HepG2 (cell line): ENCODE measurements at regions not wholly inside any gene's neighbourhood (a gene's known extent, or its start where the extent isn't known, plus 50 kb on each side); places are given as distances from the start of the nearest gene placed in this dataset.

ENCODE experiments used
- ATAC-seq: fragments of 200-7000 bp; cut with Tn5 transposase; 3 replicates; pipeline ENCODE4 v1.9.1; 2020; ENCODE audit warnings: mild to moderate bottlenecking, moderate library complexity
- BruUV-seq: library from RNA; stranded (reverse); fragments of 400-500 nt; replicated peaks from 2 replicates; lab custom pipeline; 2021; lab: Mats Ljungman, UMichigan
- CTCF ChIA-PET: fragments of 300-600 bp; formaldehyde crosslinking; extraction: SDS; loops from one replicate; lab custom pipeline; 2021; ENCODE audit warnings: low total read pairs, inconsistent platforms, low intra/inter-chr PET ratio; lab: Yijun Ruan, JAX
- POLR2A ChIA-PET: fragments of 350-600 bp; sonication (Branson Sonifier 250); formaldehyde crosslinking; loops from one replicate; lab custom pipeline; 2020; ENCODE audit warnings: antibody characterized with exemption, inconsistent platforms; lab: Yijun Ruan, JAX
- DNase-seq: peaks from one replicate; pipeline ENCODE4 v3.0.0-alpha.2; 2015; ENCODE audit warnings: low spot score
- FAIRE-seq: peaks from 3 replicates; lab custom pipeline; 2011; peaks lifted over from hg19 to GRCh38; lab: Jason Lieb, UNC
- H2AFZ ChIP-seq: one replicate; pipeline ENCODE4 v1.6.1; 2011; ENCODE audit warnings: low read length, inconsistent platforms
- H3K27ac ChIP-seq: fragments of 300-600 bp; 3 replicates; pipeline ENCODE4 v1.8.0; 2011; ENCODE audit warnings: mixed run types, mild to moderate bottlenecking, mixed read lengths, low read length, inconsistent platforms; ENCODE audit not compliant: insufficient read depth; ENCODE audit errors: extremely low read length
- H3K27me3 ChIP-seq, 2 experiments: fragments of 200-600 bp in 1 of 2; 2 replicates in 1 of 2; 3 replicates in 1 of 2; pipeline versions ENCODE4 v1.6.0 to v1.8.0; 2011; ENCODE audit warnings: low read length in 2 of 2, mild to moderate bottlenecking in 2 of 2, moderate library complexity in 2 of 2, inconsistent platforms in 1 of 2; ENCODE audit not compliant: insufficient read depth in 2 of 2, control insufficient read depth in 1 of 2
- H3K36me3 ChIP-seq, 2 experiments: fragments of 200-600 bp in 1 of 2; replicated peaks in 1 of 2; 2 replicates in 1 of 2; 3 replicates in 1 of 2; pipeline versions ENCODE4 v1.5.1 to v1.8.0; 2011; ENCODE audit warnings: low read length in 2 of 2, inconsistent platforms in 1 of 2; ENCODE audit not compliant: insufficient read depth in 2 of 2, control insufficient read depth in 1 of 2
- H3K4me1 ChIP-seq: 2 replicates; pipeline ENCODE4 v1.5.1; 2012; ENCODE audit warnings: low read length, inconsistent platforms; ENCODE audit not compliant: insufficient read depth
- H3K4me2 ChIP-seq: 2 replicates; pipeline ENCODE4 v1.6.0; 2011; ENCODE audit warnings: low read depth, low read length, inconsistent platforms
- H3K4me3 ChIP-seq, 3 experiments: fragments of 200-600 bp in 1 of 3; sonication (generic), shearing (Covaris generic) in 1 of 3; replicated peaks in 1 of 3; 2 replicates each; pipeline ENCODE4 v1.5.1; 2011 to 2016; ENCODE audit warnings: low read length in 3 of 3, inconsistent platforms in 2 of 3, low read depth in 2 of 3, mild to moderate bottlenecking in 2 of 3, control low read depth in 1 of 3, mixed read lengths in 1 of 3; ENCODE audit not compliant: insufficient read depth in 1 of 3
- H3K79me2 ChIP-seq: one replicate; pipeline ENCODE4 v1.6.1; 2011; ENCODE audit warnings: low read length, inconsistent platforms; ENCODE audit not compliant: insufficient read depth
- H3K9ac ChIP-seq: 2 replicates; pipeline ENCODE4 v1.6.0; 2011; ENCODE audit warnings: mild to moderate bottlenecking, low read depth, low read length, inconsistent platforms; ENCODE audit not compliant: insufficient read depth
- H3K9me3 ChIP-seq: 2 replicates; pipeline ENCODE4 v1.5.1; 2012; ENCODE audit warnings: mild to moderate bottlenecking, low read length
- H4K20me1 ChIP-seq: 2 replicates; pipeline ENCODE4 v1.6.0; 2011; ENCODE audit warnings: inconsistent platforms, mild to moderate bottlenecking, low read length, moderate library complexity; ENCODE audit not compliant: insufficient read depth
- FOXA1 ChIP-seq, 2 experiments: fragments of 450-650 bp in 1 of 2; sonication (generic) in 1 of 2; formaldehyde crosslinking in 1 of 2; IDR thresholded peaks; 2 replicates each; pipeline versions ENCODE4 v1.4.0 to v1.6.1; 2016 to 2020; ENCODE audit warnings: missing genetic modification reagents in 1 of 2
- HMGA1 ChIP-seq: sonication (generic); formaldehyde crosslinking; conservative IDR thresholded peaks from 2 replicates; pipeline ENCODE4 v1.4.0; 2020; ENCODE audit warnings: missing genetic modification reagents
- NKX3-1 ChIP-seq: sonication (generic); formaldehyde crosslinking; IDR thresholded peaks from 2 replicates; pipeline ENCODE4 v1.5.0; 2020; ENCODE audit warnings: missing genetic modification reagents
- PHF5A ChIP-seq: IDR thresholded peaks from one replicate; pipeline ENCODE4 v1.6.1; 2018; ENCODE audit warnings: low read depth, missing genetic modification reagents; ENCODE audit not compliant: unreplicated experiment
- SKIL ChIP-seq: sonication (generic); formaldehyde crosslinking; IDR thresholded peaks from 2 replicates; pipeline ENCODE4 v1.8.0; 2022; ENCODE audit warnings: missing genetic modification reagents, mild to moderate bottlenecking, moderate library complexity, borderline replicate concordance
- STAT6 ChIP-seq: sonication (generic); formaldehyde crosslinking; IDR thresholded peaks from 2 replicates; pipeline ENCODE4 v1.4.0; 2020; ENCODE audit warnings: missing genetic modification reagents, mild to moderate bottlenecking, borderline replicate concordance
- TRIM24 ChIP-seq: sonication (generic); formaldehyde crosslinking; IDR thresholded peaks from 2 replicates; pipeline ENCODE4 v1.8.0; 2022; ENCODE audit warnings: mild to moderate bottlenecking, missing genetic modification reagents
- ZUFSP ChIP-seq: sonication (generic); formaldehyde crosslinking; IDR thresholded peaks from 2 replicates; pipeline ENCODE4 v1.9.0; 2021; ENCODE audit warnings: missing genetic modification reagents, mild to moderate bottlenecking, borderline replicate concordance
- WGBS: methylation state at CpG from one replicate; pipeline ENCODE4 v1.1.6; 2017; ENCODE audit warnings: low lambda C conversion rate; 5-methylcytosine and 5-hydroxymethylcytosine counted together
- in situ Hi-C: cut with HindIII; loops from 2 replicates; pipeline ENCODE4 v1.10.0; 2017; ENCODE audit warnings: low pct_unique_long_range_greater_than_20kb; ENCODE audit not compliant: extremely low pct_ligation_motif_present
- intact Hi-C: fragments of 100-400 bp; cut with micrococcal nuclease; formaldehyde crosslinking; loops from one replicate; pipeline ENCODE4 v1.10.0; 2022; ENCODE audit not compliant: unreplicated experiment

- H3K36me3 ChIP-seq = no peaks in the 10 kb centered on the region
- no peak overlapping the region for H3K4me2 ChIP-seq
- ChIA-PET CTCF (no interaction called here), POLR2A (no interaction called here)
- peaks cover 4 to 26% of the 10 kb centered on the region in 2 experiments; a peak in 3 of 5 replicates for H3K27me3 ChIP-seq
- ATAC-seq (no peak), DNase-seq (no peak), FAIRE-seq (no peak)
- in situ Hi-C loops (no loop called here), intact Hi-C loops (no loop called here)
- H3K9ac ChIP-seq = no peak overlapping the region
- no peak overlapping the region for H3K4me3 ChIP-seq
- TF ChIP-seq STAT6 (CRISPR knock-in tag) = no peak
- TF ChIP-seq TRIM24 (CRISPR knock-in tag) = no peak
- no peak for TF ChIP-seq FOXA1 (IDR thresholded peaks at IDR 0.05)
- no peak for TF ChIP-seq FOXA1 (CRISPR knock-in tag; IDR thresholded peaks at IDR 0.05)
- no peak for TF ChIP-seq PHF5A (CRISPR knock-in tag)
- no peak for TF ChIP-seq NKX3-1 (CRISPR knock-in tag)
- TF ChIP-seq ZUFSP = no peak
- TF ChIP-seq HMGA1 (CRISPR knock-in tag) = no peak
- no peak for TF ChIP-seq SKIL
- no peaks in the 10 kb centered on the region for H3K9me3 ChIP-seq
- 39% methylated on average over 11 of the region's 11 CpGs for WGBS
- H2AFZ ChIP-seq = no peak overlapping the region
- H3K4me1 ChIP-seq = no peaks in the 10 kb centered on the region
- no peak overlapping the region for H3K27ac ChIP-seq
- H3K79me2 ChIP-seq = no peaks in the 10 kb centered on the region
- H4K20me1 ChIP-seq = no peaks in the 10 kb centered on the region
- no TSS peak for BruUV-seq
Observed at GRCh38 chr5:2522372-2522771, 229.1 kb downstream of the IRX2 start.
